ENCODE measurements at regions not wholly inside any gene's neighbourhood (a gene's known extent, or its start where the extent isn't known, plus 50 kb on each side); places are given as distances from the start of the nearest gene placed in this dataset.

GRCh38 chr10:94235461-94235860 is 127.3 kb downstream of the NOC3L start:
- H3K4me1 Mint-ChIP-seq (ENCODE audit: low read depth): peaks cover 2% of the 10 kb centered on the region
- H3K27me3 Mint-ChIP-seq: no peaks in the 10 kb centered on the region
- TF ChIP-seq, protein P1, sequence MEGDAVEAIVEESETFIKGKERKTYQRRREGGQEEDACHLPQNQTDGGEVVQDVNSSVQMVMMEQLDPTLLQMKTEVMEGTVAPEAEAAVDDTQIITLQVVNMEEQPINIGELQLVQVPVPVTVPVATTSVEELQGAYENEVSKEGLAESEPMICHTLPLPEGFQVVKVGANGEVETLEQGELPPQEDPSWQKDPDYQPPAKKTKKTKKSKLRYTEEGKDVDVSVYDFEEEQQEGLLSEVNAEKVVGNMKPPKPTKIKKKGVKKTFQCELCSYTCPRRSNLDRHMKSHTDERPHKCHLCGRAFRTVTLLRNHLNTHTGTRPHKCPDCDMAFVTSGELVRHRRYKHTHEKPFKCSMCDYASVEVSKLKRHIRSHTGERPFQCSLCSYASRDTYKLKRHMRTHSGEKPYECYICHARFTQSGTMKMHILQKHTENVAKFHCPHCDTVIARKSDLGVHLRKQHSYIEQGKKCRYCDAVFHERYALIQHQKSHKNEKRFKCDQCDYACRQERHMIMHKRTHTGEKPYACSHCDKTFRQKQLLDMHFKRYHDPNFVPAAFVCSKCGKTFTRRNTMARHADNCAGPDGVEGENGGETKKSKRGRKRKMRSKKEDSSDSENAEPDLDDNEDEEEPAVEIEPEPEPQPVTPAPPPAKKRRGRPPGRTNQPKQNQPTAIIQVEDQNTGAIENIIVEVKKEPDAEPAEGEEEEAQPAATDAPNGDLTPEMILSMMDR (IDR thresholded peaks at IDR 0.05; ENCODE audit: unreplicated experiment): no peak
- peaks cover 17% of the 10 kb centered on the region for H3K36me3 Mint-ChIP-seq (ENCODE audit: insufficient read depth)
- DNase-seq (ENCODE audit: low spot score, unreplicated experiment): no peak
- no peak overlapping the region for H3K4me3 Mint-ChIP-seq (ENCODE audit: low read depth)
- H3K27ac Mint-ChIP-seq: no peak overlapping the region
- H3K9me3 Mint-ChIP-seq (ENCODE audit: low read depth): peaks cover 6% of the 10 kb centered on the region

GRCh38 chr10:94238006-94238617 is 124.6 kb downstream of the NOC3L start:
- H3K36me3 Mint-ChIP-seq (ENCODE audit: insufficient read depth): peaks cover 6% of the 10 kb centered on the region

GRCh38 chr10:94239696-94240095 is 123.0 kb downstream of the NOC3L start:
- Mint-ChIP-seq H3K9me3 (ENCODE audit: low read depth) (no peaks in the 10 kb centered on the region), H3K4me1 (ENCODE audit: low read depth) (peaks cover 1% of the 10 kb centered on the region), H3K27ac (no peak overlapping the region), H3K36me3 (ENCODE audit: insufficient read depth) (peaks cover 2% of the 10 kb centered on the region), H3K27me3 (no peaks in the 10 kb centered on the region), H3K4me3 (ENCODE audit: low read depth) (no peak overlapping the region)
- TF ChIP-seq, protein P1 (IDR thresholded peaks at IDR 0.05; ENCODE audit: unreplicated experiment): no peak
- DNase-seq (ENCODE audit: low spot score, unreplicated experiment): no peak

More at GRCh38 chr10:94238006-94238617, 124.6 kb downstream of the NOC3L start:
- Mint-ChIP-seq H3K27ac (no peak overlapping the region), H3K4me3 (ENCODE audit: low read depth) (no peak overlapping the region), H3K4me1 (ENCODE audit: low read depth) (peaks cover 2% of the 10 kb centered on the region), H3K27me3 (no peaks in the 10 kb centered on the region), H3K9me3 (ENCODE audit: low read depth) (no peaks in the 10 kb centered on the region)
- TF ChIP-seq, protein P1 (IDR thresholded peaks at IDR 0.05; ENCODE audit: unreplicated experiment): no peak
- no peak for DNase-seq (ENCODE audit: low spot score, unreplicated experiment)

- Mint-ChIP-seq H3K27me3 (no peaks in the 10 kb centered on the region), H3K36me3 (ENCODE audit: insufficient read depth) (peaks cover 2% of the 10 kb centered on the region), H3K27ac (no peak overlapping the region), H3K4me3 (ENCODE audit: low read depth) (no peak overlapping the region), H3K9me3 (ENCODE audit: low read depth) (no peaks in the 10 kb centered on the region), H3K4me1 (ENCODE audit: low read depth) (peaks cover 1% of the 10 kb centered on the region)
- DNase-seq (ENCODE audit: low spot score, unreplicated experiment): no peak
- TF ChIP-seq, protein P1 (IDR thresholded peaks at IDR 0.05; ENCODE audit: unreplicated experiment): no peak
Measured at GRCh38 chr10:94240491-94240890, 122.2 kb downstream of the NOC3L start.

- no peak for DNase-seq (ENCODE audit: low spot score, unreplicated experiment)
- TF ChIP-seq, protein P1 (IDR thresholded peaks at IDR 0.05; ENCODE audit: unreplicated experiment): no peak
- H3K4me1 Mint-ChIP-seq (ENCODE audit: low read depth): peaks cover 1% of the 10 kb centered on the region
- H3K9me3 Mint-ChIP-seq (ENCODE audit: low read depth): no peaks in the 10 kb centered on the region
- H3K36me3 Mint-ChIP-seq (ENCODE audit: insufficient read depth): peaks cover 3% of the 10 kb centered on the region
- no peaks in the 10 kb centered on the region for H3K27me3 Mint-ChIP-seq
- no peak overlapping the region for H3K4me3 Mint-ChIP-seq (ENCODE audit: low read depth)
- no peak overlapping the region for H3K27ac Mint-ChIP-seq
Measured at GRCh38 chr10:94240901-94241300, 121.8 kb downstream of the NOC3L start.
